ENCODE measurements at regions not wholly inside any gene's neighbourhood (a gene's known extent, or its start where the extent isn't known, plus 50 kb on each side); places are given as distances from the start of the nearest gene placed in this dataset.
"Not testable (repeated sequence)": the region's sequence is repeated elsewhere in the genome, so short reads cannot be mapped to it uniquely, and the experiment has no call there.

DNA sequence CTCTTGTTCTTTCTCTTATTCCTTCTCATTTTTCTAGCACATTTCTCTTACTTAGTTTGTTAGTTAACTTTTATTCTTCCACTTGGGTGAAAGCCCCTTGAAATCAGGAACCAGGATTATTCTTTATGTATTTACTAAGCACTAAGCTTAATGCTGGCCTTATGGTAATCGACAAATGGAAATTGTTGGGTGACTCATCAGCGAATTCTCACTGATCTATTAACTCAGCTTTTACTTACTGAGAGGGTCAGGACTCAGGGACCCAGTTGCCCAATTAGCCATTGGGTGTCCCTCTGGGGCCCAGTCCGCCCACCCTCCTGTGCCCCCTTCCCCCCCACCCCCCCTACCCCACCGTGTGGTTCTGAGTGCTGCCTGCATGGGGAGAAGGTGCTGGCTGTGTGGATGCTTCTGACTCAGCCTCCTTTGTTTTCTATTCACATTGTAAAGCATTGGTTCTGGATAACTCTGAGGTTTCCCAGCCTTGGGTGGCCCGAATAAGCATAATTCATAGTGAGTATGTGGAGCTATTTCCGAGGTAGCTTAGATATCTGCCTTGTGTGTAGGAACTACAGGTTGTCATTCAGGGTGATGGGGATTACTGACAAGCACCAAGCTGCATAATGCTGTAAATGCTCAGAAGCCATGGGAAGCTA, 240.9 kb downstream of the FGF9 start:
- H3K9me3 ChIP-seq = no peaks in the 10 kb centered on the region
- no peaks in the 10 kb centered on the region for H3K4me1 ChIP-seq
- no peaks in the 10 kb centered on the region for H3K36me3 ChIP-seq
- no peak overlapping the region for H3K4me3 ChIP-seq
- H3K27me3 ChIP-seq = no peaks in the 10 kb centered on the region
- ATAC-seq (no peak), DNase-seq (no peak)
- no peak for TF ChIP-seq POLR2A (IDR thresholded peaks at IDR 0.05)
- TF ChIP-seq, protein P1, sequence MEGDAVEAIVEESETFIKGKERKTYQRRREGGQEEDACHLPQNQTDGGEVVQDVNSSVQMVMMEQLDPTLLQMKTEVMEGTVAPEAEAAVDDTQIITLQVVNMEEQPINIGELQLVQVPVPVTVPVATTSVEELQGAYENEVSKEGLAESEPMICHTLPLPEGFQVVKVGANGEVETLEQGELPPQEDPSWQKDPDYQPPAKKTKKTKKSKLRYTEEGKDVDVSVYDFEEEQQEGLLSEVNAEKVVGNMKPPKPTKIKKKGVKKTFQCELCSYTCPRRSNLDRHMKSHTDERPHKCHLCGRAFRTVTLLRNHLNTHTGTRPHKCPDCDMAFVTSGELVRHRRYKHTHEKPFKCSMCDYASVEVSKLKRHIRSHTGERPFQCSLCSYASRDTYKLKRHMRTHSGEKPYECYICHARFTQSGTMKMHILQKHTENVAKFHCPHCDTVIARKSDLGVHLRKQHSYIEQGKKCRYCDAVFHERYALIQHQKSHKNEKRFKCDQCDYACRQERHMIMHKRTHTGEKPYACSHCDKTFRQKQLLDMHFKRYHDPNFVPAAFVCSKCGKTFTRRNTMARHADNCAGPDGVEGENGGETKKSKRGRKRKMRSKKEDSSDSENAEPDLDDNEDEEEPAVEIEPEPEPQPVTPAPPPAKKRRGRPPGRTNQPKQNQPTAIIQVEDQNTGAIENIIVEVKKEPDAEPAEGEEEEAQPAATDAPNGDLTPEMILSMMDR (IDR thresholded peaks at IDR 0.05) = no peak
- no peak overlapping the region for H3K27ac ChIP-seq
- intact Hi-C loops (cut with DNase I) = no loop called here
- 70 to 87% (median 76%) methylated on average over 6 of the region's 6 CpGs for WGBS, 4 donors

DNA sequence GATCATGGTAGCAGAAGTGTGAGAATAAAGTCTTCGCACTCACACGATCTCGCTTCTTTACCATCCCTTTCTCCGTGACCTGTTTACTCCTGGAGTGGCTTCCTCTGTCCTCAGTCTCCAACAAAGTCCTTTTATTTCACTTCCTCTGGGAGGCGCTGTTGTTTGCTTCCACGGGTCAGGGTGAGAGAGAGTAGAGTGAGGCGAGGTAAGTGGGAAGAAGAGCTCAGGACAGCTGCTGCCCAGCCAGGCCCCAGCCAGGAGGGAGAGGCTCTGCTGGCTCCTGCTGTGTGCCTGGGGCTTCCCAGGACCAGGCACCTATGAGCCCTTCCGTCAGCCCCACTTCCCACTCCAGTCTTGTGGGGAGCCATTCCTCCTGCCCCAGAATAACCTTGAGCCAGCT, 242.1 kb downstream of the FGF9 start:
- no peak for DNase-seq
- TF ChIP-seq, protein P1 (IDR thresholded peaks at IDR 0.05) = no peak
- no peak for TF ChIP-seq POLR2A (IDR thresholded peaks at IDR 0.05)
- ATAC-seq = no peak
- Histone ChIP-seq H3K4me1 (peaks cover 0 to 3% (median 0%) of the 10 kb centered on the region in 12 donors), H3K4me3 (no peak overlapping the region), H3K27me3 (no peaks in the 10 kb centered on the region), H3K9me3 (no peaks in the 10 kb centered on the region), H3K27ac (no peak overlapping the region), H3K36me3 (no peaks in the 10 kb centered on the region)
- 67 to 71% (median 69%) methylated on average over 8 of the region's 8 CpGs for WGBS, 4 donors
- intact Hi-C loops (cut with DNase I) = no loop called here

DNA sequence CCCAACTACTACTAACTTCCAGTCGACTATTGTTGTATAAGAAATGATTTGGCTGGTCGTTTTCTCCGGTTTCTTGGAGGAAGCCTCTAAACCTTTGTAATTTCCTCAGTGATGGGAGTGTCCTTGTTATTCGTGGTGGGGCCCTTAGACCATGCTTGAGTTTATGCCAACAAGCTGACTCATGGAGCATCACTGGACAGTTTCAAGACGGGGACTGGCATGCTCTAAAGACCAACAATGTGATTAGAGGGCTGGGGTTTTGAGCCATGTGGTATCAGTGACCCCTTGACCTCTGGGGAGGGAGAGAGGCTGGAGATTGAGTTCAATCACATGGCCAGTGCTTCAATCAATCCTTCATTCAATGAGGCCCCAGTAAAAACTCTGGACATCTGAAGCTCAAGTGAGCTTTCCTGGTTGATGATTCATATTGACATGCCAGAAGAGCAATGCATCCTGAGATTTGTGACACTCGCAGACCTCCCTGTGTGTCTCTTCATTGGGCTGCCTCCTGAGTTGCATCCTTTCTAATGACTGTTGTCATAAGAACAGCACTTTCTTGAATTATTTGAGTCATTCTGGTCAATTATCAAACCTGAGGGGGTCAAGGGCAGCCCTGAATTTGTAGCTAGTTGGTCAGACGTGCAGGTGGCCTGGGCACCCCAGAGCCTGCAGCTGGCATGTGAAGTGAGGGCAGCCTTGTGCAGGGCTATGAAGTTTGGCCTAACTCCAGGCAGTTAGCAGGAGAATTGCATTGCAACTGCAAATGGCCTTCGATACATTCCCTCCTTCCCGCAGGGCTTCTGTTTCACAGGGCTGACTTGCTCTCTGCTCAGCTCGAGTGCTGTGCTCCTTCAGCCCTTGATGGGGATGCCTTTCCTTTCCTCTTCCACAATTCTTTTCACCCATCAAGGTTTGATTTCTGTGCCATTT, 246.5 kb downstream of the FGF9 start:
- no peak for ATAC-seq
- Histone ChIP-seq H3K36me3 (no peaks in the 10 kb centered on the region), H3K27me3 (no peaks in the 10 kb centered on the region), H3K4me3 (no peak overlapping the region), H3K4me1 (peaks cover 0 to 3% (median 0%) of the 10 kb centered on the region in 12 donors), H3K9me3 (no peaks in the 10 kb centered on the region), H3K27ac (no peak overlapping the region)
- WGBS, 4 donors = 61 to 65% (median 62%) methylated on average over 10 of the region's 10 CpGs
- no peak for DNase-seq
- TF ChIP-seq, protein P1 (IDR thresholded peaks at IDR 0.05) = no peak
- no peak for TF ChIP-seq POLR2A (IDR thresholded peaks at IDR 0.05)
- intact Hi-C loops (cut with DNase I) = no loop called here

DNA sequence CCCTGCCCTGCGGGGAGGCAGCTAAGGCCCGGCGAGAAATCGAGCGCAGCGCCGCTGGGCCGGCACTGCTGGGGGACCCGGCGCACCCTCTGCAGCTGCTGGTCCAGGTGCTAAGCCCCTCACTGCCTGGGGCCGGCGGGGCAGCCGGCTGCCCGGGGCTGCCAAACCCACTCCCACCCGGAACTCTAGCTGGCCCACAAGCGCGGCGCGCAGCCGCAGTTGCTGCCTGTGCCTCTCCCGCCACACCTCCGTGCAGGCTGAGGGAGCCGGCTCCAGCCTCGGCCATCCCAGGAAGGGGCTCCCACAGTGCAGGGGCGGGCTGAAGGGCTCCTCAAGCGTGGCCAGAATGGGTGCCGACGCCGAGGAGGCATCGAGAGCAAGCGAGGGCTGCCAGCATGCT, 249.9 kb downstream of the FGF9 start:
- H3K4me1 ChIP-seq; H3K4me3 ChIP-seq; ATAC-seq; H3K36me3 ChIP-seq; H3K27me3 ChIP-seq; H3K9me3 ChIP-seq; intact Hi-C loops (cut with DNase I); H3K27ac ChIP-seq; DNase-seq: not testable (repeated sequence)
- 82 to 92% (median 89%) methylated on average over 10 to 31 of the region's 31 CpGs for WGBS, 4 donors
